Retinal pigment epithelial cell (primary cell): ENCODE measurements at regions not wholly inside any gene's neighbourhood (a gene's known extent, or its start where the extent isn't known, plus 50 kb on each side); places are given as distances from the start of the nearest gene placed in this dataset.
A peak's percentile ranks its signal among the peaks of the same experiment; 100 is the strongest.

Experiments
- DNase-seq: peaks from one replicate; pipeline ENCODE4 v3.0.0-alpha.2; 2010; ENCODE audit warnings: low read depth
- H3K4me3 ChIP-seq: 2 replicates; pipeline ENCODE4 v1.5.1; 2011; ENCODE audit warnings: mild to moderate bottlenecking, low read length, control low read depth, moderate library complexity
- TF ChIP-seq, protein P1 (sequence below): conservative IDR thresholded peaks from 2 replicates; pipeline ENCODE4 v1.5.1; 2011; ENCODE audit warnings: low read depth, low read length, control low read depth, inconsistent platforms

DNA sequence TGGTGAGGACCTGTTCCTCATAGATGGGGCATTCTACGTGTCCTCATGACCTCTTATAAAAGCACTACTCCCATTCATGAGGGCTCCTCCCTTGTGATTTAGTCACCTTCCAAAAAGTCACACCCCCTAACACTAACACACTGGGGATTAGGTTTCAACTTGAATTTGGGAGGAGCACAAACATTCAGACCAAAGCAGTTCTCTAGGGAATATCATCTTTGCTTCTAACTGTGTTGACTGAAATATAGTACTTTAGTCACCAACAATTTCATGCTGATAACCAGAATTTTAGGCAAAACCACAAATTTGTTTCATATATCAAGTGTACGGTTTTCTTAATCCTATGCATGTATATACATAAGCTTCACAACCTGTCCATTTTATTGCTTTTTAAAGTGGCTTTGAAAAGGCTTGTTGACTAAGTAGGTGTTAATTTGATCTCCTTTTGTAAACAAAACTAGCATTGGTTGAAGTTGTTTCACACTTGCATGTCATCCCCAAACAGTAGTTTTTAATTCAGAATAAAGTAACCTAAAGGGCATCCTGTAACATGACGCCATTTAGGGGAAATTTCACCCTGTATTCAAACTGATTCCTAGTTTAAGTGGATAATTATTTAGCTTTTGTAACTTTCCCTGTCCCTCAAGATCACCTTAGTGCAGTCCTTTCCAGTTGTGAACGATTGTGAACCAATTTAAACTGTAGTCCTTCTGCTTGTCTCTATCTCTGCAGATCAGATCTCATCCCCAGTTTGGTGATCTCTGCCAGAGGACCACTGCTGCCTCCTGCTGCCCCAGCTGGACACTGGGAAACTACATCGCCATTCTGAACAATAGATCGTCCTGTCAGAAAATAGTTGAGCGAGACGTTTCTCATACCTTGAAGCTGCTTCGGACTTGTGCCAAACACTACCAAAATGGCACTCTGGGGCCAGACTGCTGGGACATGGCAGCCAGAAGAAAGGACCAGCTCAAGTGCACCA, 141.1 kb downstream of the TLR5 start:
- TF ChIP-seq, protein P1, sequence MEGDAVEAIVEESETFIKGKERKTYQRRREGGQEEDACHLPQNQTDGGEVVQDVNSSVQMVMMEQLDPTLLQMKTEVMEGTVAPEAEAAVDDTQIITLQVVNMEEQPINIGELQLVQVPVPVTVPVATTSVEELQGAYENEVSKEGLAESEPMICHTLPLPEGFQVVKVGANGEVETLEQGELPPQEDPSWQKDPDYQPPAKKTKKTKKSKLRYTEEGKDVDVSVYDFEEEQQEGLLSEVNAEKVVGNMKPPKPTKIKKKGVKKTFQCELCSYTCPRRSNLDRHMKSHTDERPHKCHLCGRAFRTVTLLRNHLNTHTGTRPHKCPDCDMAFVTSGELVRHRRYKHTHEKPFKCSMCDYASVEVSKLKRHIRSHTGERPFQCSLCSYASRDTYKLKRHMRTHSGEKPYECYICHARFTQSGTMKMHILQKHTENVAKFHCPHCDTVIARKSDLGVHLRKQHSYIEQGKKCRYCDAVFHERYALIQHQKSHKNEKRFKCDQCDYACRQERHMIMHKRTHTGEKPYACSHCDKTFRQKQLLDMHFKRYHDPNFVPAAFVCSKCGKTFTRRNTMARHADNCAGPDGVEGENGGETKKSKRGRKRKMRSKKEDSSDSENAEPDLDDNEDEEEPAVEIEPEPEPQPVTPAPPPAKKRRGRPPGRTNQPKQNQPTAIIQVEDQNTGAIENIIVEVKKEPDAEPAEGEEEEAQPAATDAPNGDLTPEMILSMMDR: peak; percentile 36
- H3K4me3 ChIP-seq: no peak overlapping the region
- DNase-seq: no peak

DNA sequence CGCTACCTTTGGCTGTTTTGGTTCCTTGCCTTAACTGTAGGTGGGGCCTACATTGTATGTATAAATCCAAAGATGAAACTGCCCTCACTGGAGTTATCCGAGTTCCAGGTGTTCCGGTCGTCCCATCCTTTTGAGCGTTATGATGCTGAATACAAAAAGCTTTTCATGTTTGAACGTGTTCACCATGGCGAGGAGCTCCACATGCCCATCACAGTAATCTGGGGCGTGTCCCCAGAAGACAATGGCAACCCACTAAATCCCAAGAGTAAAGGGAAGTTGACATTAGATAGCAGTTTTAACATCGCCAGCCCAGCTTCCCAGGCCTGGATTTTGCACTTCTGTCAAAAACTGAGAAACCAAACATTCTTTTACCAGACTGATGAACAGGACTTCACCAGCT, 139.5 kb downstream of the TLR5 start:
- no peak for DNase-seq
- H3K4me3 ChIP-seq: no peak overlapping the region
- TF ChIP-seq, protein P1: no peak

DNA sequence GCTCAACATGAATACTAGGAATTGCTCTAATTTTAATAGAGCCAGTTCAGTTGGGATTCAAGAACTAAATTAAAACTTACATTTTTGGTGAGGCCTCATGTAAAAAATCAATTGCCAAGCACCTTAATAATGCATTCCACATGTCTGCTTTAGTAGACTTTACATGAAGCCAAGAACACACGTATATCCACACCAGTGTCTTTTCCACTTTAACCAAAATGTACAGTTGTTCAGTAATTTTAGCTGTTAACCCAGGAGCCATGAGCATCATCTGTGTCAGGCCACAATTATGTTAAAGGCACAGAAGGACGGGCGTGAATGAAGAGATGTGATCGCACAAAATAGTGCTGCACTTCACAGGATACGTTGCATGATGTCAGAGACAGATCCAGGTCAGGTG, 136.7 kb downstream of the TLR5 start:
- no peak for DNase-seq
- H3K4me3 ChIP-seq: no peak overlapping the region
- TF ChIP-seq, protein P1: no peak

DNA sequence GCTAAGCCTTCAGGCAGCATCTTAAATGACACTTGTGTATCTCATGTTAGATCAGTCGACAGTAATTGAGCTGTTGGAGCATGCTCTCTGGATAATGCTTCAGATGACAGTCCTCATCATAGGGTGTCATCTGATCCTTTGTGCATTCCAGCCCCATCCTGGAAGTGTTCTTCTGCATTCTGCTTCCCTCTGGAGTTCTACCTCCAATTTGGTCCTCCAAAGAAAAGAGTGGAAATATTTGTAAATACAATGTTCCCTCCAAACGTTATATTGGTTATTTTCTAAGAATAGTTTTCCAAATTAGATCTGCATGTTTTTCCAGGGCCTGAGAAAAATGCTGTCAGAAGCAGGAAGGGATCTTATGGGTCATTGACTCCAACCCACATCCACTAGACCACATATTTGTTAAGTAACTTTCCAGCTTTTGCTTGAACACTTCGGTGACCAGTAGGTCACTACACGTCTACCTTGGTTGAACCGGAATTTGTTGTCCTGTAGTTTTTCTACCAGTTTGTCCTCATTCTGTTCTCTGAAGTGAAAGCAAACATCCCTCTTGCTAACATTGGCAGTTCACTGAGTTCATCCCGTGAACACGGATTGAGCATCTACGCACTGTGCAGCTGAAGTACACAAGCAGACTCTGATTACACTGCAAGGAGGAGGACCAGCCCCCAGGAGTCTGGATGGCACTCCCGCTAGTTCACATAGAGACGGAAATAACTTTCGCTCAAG, 136.0 kb downstream of the TLR5 start:
- no peak for DNase-seq
- TF ChIP-seq, protein P1: no peak
- H3K4me3 ChIP-seq: no peak overlapping the region

DNA sequence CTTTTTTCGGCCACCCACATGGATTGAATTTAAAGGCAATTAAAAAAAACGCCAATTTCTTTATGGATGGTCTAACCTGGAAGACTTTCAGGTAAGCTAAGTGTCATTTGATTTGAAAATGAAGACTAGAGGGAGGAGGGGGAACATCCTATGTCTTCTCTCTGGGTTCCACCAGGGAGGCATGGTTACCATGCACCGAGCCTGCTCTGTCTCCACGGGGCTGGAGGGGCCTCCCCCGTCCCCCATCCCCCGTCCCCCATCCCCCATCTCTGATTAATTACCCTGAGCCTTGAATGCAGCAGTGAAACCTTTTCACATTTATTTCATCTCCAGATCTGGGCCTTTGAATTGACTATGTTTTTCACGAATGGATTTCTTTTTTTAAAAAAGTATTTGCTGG, 135.1 kb downstream of the TLR5 start:
- DNase-seq: no peak
- H3K4me3 ChIP-seq: no peak overlapping the region
- TF ChIP-seq, protein P1: no peak

DNA sequence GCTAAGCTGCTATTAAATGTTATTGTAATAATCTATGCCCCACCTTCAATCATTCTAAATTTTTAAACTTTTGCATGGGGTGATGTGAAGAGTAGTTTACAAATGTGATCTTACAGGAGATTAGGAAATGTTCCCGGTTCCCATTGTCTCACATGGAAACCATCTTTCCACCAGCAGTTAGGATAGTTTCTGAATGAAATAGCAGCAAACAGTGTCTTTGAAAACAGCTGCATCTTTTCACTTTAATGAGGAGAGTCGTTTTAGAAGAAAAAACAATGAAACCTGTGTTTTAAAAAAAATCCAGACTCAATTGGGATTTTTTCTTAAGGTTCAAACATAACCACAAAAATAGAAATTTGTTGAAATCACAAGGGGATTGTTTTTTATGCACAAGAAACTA, 134.2 kb downstream of the TLR5 start:
- no peak for DNase-seq

More for the DNA sequence above, 134.2 kb downstream of the TLR5 start:
- TF ChIP-seq, protein P1: no peak
- H3K4me3 ChIP-seq: no peak overlapping the region
